ENCODE measurements at regions not wholly inside any gene's neighbourhood (a gene's known extent, or its start where the extent isn't known, plus 50 kb on each side); places are given as distances from the start of the nearest gene placed in this dataset.

DNA sequence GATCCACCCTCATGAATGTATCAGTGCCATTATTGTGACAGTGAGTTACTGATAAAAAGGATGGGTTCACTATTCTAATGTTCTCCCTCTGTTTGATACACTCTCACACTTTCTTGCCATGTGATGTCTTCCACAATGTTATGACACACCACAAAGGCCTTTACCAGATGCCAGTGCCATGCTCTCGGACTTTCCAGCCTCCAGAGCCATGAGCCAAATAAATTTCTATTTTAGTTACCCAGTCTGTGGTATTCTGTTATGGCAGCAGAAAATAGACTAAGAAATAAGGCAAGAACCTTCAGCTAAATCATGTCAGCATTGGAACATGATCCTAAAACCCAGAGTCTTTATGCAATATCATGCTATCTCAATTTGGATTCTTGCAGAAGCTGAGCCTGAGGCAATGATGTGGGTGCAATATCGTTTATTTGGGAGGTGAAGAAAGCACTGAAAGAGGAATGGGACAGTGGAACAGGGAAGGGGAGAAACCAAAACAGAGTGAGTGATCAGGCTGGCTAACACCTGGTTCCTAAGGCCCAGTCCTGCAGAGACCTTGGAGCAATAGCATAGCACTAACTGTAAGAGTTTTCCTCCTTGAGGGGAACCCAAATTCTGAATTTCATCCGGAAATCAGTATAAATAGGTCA is 130.4 kb upstream of the LRFN2 start:
- DNase-seq (ENCODE audit: low spot score): no peak
- in situ Hi-C loops (cut with HindIII; ENCODE audit: low sequenced_read_pairs): no loop called here

GRCh38 chr6:40715570-40716403 is 128.6 kb upstream of the LRFN2 start:
- in situ Hi-C loops (cut with HindIII; ENCODE audit: low sequenced_read_pairs): no loop called here
- no peak for DNase-seq (ENCODE audit: low spot score)

DNA sequence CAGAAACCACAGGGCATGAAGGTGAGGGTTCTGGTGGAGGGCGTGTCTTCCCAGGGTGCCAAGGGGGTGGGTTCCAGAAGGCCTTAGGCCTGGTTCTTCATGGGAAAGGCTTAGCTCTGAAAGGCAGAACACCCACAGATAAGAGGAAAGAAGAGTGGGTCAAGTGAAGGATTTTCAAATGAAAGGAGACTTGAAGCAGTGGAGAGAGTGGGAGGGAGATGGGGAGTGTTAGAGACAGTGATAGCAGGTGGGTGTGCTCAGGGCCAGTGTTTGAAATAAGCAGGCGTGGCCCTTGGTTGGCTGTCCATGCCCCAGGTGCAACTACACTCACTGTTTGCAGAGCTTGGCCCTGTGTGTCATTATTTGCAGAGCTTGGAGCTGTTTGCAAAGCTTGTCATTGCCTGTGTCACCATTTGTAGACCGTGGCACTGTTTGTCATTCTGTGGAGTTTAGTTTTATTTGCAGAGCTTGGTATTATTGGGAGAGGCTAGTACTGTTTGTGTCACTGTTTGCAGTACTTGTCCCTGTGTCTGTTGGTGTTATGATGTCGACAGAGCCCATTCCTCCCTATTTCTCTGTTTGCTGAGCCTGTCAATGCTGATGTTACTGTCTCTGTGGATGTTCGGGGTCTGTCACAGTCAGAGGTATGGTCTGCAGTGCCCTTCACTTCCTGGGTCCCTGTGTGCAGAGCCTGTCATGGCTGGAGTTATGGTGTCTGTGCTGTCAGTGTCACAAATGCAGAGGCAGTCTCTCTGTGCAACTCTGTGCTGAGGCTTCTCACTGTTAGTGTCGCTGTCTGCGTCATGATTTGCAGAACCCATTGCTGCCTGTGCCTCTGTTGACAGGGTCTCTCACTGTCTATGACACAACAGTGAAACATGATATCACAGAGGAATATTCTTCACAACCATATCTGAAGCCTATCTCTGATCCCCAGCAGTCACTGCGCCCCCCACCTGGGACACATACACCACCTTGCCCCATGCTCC is 127.7 kb upstream of the LRFN2 start:
- DNase-seq (ENCODE audit: low spot score): no peak
- in situ Hi-C loops (cut with HindIII; ENCODE audit: low sequenced_read_pairs): no loop called here

DNA sequence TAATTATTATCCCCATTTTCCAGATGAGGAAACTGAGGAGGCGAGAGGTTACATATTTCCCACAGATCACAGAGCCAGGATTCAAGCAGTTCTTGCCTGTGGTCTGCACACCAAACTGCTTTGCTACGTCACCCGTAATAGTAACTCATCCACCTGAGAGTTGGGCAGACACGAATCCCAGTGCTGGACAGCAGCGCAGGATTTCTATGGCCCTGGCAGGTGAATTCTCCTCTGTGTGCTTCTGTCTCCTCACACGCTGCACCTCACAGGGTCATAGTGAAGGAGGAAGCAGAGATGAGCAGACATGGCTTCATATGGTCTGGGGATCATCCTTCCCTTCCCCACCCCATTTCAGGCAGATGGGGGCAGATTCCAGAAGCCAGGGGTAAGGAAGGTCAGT is 127.0 kb upstream of the LRFN2 start:
- no peak for DNase-seq (ENCODE audit: low spot score)
- in situ Hi-C loops (cut with HindIII; ENCODE audit: low sequenced_read_pairs): no loop called here

GRCh38 chr6:40713002-40713719 is 126.0 kb upstream of the LRFN2 start:
- DNase-seq (ENCODE audit: low spot score): no peak
- in situ Hi-C loops (cut with HindIII; ENCODE audit: low sequenced_read_pairs): no loop called here

DNA sequence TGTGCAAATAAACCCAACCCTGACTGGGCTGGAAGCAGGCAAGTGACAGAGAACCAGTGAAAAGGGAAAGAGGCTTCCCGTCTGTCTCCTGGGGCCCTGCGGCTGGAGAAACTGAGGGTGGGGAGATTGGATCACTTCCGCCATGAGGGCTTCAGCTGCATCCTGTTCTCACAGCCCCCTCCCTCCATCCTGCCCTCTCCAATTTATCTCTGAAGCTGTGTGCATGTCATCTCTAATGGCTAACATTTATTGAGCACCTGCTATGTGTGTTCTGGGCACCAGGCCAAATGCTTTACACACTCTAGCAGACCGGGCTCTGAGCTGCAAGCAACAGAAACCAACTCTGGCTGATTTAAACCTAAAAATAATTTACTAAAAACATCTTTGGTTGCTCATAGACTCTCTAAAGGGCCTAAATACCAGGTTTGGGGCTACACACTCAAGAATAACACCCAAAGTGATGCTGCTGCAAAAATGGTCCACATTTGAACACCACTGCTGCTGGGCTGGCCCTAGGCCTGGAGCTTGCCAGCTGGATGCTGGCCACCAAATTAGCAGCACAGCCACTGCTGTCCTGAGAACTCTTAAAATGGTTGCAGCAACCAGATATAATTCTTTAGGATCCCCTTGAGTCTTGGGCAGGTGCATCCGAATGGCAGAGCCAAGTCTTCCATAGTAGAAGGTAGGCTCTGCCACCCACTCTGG is 123.6 kb upstream of the LRFN2 start:
- in situ Hi-C loops (cut with HindIII; ENCODE audit: low sequenced_read_pairs): no loop called here
- DNase-seq (ENCODE audit: low spot score): no peak

DNA sequence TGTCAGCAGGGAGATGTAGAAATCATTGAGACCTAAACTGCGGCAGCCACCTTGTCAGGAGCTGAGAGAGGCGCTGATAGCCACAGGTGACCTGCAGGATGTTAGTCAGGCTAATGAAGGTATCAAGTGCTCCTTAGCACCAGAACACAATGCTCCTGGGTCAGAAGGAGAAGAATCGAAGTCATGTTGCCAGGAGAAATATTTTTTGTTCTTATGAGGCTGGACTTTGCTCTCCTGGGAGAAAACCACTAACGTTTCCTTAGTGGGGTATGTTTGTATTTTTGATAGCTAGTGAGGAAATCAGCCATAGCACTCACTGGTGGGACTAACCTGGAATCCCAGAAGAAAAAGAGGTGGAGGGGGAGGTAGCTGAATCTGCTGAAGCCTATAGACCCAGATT is 120.9 kb upstream of the LRFN2 start:
- in situ Hi-C loops (cut with HindIII; ENCODE audit: low sequenced_read_pairs): no loop called here

GRCh38 chr6:40706178-40706577 is 119.0 kb upstream of the LRFN2 start:
- in situ Hi-C loops (cut with HindIII; ENCODE audit: low sequenced_read_pairs): no loop called here
- DNase-seq (ENCODE audit: low spot score): no peak

More for the DNA sequence above, 120.9 kb upstream of the LRFN2 start:
- no peak for DNase-seq (ENCODE audit: low spot score)

DNA sequence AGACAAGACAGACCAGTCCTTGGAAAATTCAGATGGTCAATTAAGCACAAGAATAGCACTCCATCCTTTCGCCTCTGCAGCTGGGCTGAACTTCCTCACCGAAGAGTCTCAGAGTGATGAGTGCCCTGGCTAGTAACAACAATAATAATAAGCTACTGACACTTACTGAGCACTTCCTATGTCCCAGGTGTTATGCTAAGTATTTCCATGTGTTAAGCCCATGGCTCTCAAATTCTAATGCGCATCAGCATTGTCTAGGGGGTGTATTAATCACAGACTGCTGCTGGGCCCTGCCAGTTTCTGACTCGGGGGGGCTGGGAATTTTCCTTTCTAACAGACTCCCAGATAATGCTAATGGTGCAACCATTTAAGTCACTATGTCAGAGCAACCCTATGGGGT is 118.2 kb upstream of the LRFN2 start:
- in situ Hi-C loops (cut with HindIII; ENCODE audit: low sequenced_read_pairs): no loop called here

DNA sequence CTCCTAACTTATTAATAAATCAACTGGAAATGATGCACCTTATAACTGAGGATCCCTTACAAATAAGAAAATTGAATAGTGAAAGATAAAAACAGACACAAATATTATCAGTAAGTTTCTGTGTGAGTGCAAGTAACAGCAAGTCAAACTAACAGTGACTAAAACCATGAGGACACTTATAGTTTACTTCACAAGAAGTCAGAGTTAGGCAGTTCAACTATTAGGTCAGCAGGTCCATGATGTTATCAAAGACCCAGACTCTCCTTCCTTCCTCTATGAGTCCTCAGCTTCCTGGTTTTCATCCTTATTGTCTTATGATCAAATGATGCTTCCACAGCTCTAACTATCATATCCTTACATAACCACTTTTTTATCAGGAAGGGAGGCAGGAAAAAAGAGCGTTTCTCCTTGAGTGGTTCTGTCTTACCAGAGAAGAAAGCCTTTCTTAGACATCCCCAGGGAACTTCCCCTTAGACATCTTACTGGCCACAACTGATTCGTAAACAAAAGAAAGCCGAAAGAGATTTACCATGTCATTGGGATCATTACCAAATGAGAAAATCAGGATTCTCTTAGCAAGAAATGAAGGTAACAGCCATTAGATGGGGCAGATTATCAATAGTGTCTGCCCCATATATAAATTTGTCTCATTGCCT is 114.3 kb upstream of the LRFN2 start:
- no peak for DNase-seq (ENCODE audit: low spot score)
- in situ Hi-C loops (cut with HindIII; ENCODE audit: low sequenced_read_pairs): no loop called here

More for the DNA sequence above, 118.2 kb upstream of the LRFN2 start:
- no peak for DNase-seq (ENCODE audit: low spot score)

- in situ Hi-C loops (cut with HindIII; ENCODE audit: low sequenced_read_pairs): no loop called here
- DNase-seq (ENCODE audit: low spot score): no peak
Observed at GRCh38 chr6:40700006-40700580, 112.9 kb upstream of the LRFN2 start.

- DNase-seq (ENCODE audit: low spot score): no peak
- in situ Hi-C loops (cut with HindIII; ENCODE audit: low sequenced_read_pairs): no loop called here
Observed at GRCh38 chr6:40695750-40696415, 108.7 kb upstream of the LRFN2 start.

DNA sequence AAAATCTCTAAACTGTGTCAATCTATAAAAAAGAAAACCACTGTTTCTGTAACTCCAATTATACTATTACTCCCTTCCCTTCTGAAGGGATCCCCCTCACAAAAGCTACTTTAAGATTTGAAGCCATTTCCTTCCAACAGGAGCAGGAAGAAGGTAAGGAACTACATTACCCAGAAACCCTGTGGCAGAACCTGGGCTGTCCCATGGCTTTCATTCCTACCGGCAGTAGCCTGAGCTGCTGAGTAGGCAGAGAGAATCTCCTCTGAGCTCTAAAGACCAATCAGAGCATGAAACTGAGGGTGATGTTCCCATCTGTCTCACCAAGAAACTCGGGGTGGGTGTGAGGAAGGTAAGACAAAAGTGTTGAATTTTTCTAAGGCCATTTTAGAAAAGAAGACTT is 108.0 kb upstream of the LRFN2 start:
- in situ Hi-C loops (cut with HindIII; ENCODE audit: low sequenced_read_pairs): no loop called here
- DNase-seq (ENCODE audit: low spot score): no peak

GRCh38 chr6:40693768-40694167 is 106.6 kb upstream of the LRFN2 start:
- in situ Hi-C loops (cut with HindIII; ENCODE audit: low sequenced_read_pairs): no loop called here
- DNase-seq (ENCODE audit: low spot score): no peak

DNA sequence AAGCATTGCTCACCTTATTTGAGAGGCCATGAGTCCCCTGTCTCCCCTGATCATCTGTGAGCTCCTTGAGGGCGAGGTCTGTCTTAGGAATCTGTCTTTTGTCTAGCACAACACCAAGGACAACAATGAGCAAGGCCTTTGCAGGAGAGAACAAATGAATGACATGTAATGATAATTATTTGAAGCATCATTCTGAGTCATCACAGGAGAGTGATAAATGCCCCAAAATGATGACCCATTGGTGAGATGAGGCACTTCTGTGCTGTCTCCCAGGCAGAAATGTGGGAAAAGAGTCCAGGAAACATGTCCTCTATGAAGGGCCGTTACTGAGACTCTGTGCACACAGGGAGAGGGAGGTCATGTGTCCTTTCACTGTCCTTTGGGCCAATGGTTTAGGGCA is 105.2 kb upstream of the LRFN2 start:
- no peak for DNase-seq (ENCODE audit: low spot score)
- in situ Hi-C loops (cut with HindIII; ENCODE audit: low sequenced_read_pairs): no loop called here

DNA sequence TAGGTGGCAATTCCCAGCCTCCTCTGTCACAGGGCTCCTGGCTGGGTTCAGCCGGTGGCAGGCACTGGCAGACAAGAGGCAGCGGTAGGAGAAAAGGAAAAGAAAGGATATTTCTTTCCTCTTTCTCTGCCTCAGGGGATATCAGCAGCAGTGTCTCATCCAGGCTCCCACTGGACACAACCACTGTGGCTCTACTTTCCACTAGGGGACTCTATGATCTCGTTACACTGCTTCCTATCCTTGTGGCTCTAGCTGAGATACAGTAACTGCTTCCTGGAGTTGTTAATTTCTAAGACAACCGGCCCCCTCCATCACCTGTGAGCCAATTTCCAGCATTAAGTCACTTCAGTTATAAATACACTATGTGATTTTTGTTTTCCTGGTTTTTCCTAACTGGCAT is 102.0 kb upstream of the LRFN2 start:
- DNase-seq (ENCODE audit: low spot score): no peak
- in situ Hi-C loops (cut with HindIII; ENCODE audit: low sequenced_read_pairs): no loop called here

GRCh38 chr6:40688214-40688761 is 101.1 kb upstream of the LRFN2 start:
- no peak for DNase-seq (ENCODE audit: low spot score)
- in situ Hi-C loops (cut with HindIII; ENCODE audit: low sequenced_read_pairs): no loop called here

Data from G401 (cell line).